Left lung (tissue), 4 donors: ENCODE measurements at regions not wholly inside any gene's neighbourhood (a gene's known extent, or its start where the extent isn't known, plus 50 kb on each side); places are given as distances from the start of the nearest gene placed in this dataset.

Experiments used
- ATAC-seq: fragments of 200-7000 bp; cut with Tn5 transposase; one replicate; pipeline ENCODE4 v1.9.1; 2020; ENCODE audit warnings: moderate library complexity
- DNase-seq, 4 donors: peaks; one replicate each; pipeline ENCODE4 v3.0.0-alpha.2; 2013 to 2020
- H3K27ac ChIP-seq, 2 donors: fragments of 200-600 bp; sonication (generic) in 1 of 2; one replicate each; pipeline versions ENCODE4 v1.5.0 to v1.8.0; 2020 to 2021
- H3K27me3 ChIP-seq, 2 donors: fragments of 200-600 bp; sonication (generic) in 1 of 2; one replicate each; pipeline versions ENCODE4 v1.5.0 to v1.8.0; 2020 to 2021
- H3K36me3 ChIP-seq, 2 donors: fragments of 200-600 bp; sonication (generic) in 1 of 2; one replicate each; pipeline versions ENCODE4 v1.5.0 to v1.8.0; 2020 to 2021
- H3K4me1 ChIP-seq, 2 donors: fragments of 200-600 bp; one replicate each; pipeline ENCODE4 v1.8.0; 2021
- H3K4me3 ChIP-seq, 2 donors: fragments of 200-600 bp; sonication (generic) in 1 of 2; one replicate each; pipeline versions ENCODE4 v1.5.0 to v1.8.0; 2020 to 2021; ENCODE audit warnings: mild to moderate bottlenecking in 1 of 2
- H3K9me3 ChIP-seq, 2 donors: fragments of 200-600 bp; sonication (generic) in 1 of 2; one replicate each; pipeline versions ENCODE4 v1.5.0 to v1.8.0; 2020 to 2021
- intact Hi-C, 2 donors: fragments of 100-400 bp; cut with DNase I; formaldehyde crosslinking; loops; one replicate each; pipeline versions ENCODE4 v1.11.2 to v1.14.2; 2022
- TF ChIP-seq, protein P1 (sequence below), 2 donors: fragments of 200-600 bp; sonication (generic) in 1 of 2; IDR thresholded peaks; one replicate each; pipeline versions ENCODE4 v1.5.0 to v1.8.0; 2021; ENCODE audit warnings: antibody characterized with exemption in 2 of 2
- donor health status: DM: no; HTN: yes; CAD: no.
- donor health status: DM: no; HTN: no; CAD: no.

GRCh38 chr2:180461761-180462160 lies 454.7 kb upstream of the CWC22 start:
- no peak for ATAC-seq
- H3K4me3 ChIP-seq: no peak overlapping the region
- H3K27ac ChIP-seq: no peak overlapping the region
- TF ChIP-seq, protein P1, sequence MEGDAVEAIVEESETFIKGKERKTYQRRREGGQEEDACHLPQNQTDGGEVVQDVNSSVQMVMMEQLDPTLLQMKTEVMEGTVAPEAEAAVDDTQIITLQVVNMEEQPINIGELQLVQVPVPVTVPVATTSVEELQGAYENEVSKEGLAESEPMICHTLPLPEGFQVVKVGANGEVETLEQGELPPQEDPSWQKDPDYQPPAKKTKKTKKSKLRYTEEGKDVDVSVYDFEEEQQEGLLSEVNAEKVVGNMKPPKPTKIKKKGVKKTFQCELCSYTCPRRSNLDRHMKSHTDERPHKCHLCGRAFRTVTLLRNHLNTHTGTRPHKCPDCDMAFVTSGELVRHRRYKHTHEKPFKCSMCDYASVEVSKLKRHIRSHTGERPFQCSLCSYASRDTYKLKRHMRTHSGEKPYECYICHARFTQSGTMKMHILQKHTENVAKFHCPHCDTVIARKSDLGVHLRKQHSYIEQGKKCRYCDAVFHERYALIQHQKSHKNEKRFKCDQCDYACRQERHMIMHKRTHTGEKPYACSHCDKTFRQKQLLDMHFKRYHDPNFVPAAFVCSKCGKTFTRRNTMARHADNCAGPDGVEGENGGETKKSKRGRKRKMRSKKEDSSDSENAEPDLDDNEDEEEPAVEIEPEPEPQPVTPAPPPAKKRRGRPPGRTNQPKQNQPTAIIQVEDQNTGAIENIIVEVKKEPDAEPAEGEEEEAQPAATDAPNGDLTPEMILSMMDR (IDR thresholded peaks at IDR 0.05): no peak
- H3K4me1 ChIP-seq: no peaks in the 10 kb centered on the region
- no peaks in the 10 kb centered on the region for H3K9me3 ChIP-seq
- DNase-seq: no peak
- H3K36me3 ChIP-seq: no peaks in the 10 kb centered on the region
- H3K27me3 ChIP-seq: no peaks in the 10 kb centered on the region
- intact Hi-C loops: no loop called here

- Histone ChIP-seq H3K4me1 (no peaks in the 10 kb centered on the region), H3K27me3 (no peaks in the 10 kb centered on the region), H3K9me3 (peaks cover 0 to 1% of the 10 kb centered on the region in 2 donors), H3K27ac (no peak overlapping the region), H3K4me3 (no peak overlapping the region), H3K36me3 (no peaks in the 10 kb centered on the region)
- TF ChIP-seq, protein P1 (IDR thresholded peaks at IDR 0.05): no peak
- ATAC-seq (no peak), DNase-seq (no peak)
- intact Hi-C loops: no loop called here
These were observed 449.7 kb upstream of the CWC22 start for GRCh38 chr2:180456801-180457200.

DNA sequence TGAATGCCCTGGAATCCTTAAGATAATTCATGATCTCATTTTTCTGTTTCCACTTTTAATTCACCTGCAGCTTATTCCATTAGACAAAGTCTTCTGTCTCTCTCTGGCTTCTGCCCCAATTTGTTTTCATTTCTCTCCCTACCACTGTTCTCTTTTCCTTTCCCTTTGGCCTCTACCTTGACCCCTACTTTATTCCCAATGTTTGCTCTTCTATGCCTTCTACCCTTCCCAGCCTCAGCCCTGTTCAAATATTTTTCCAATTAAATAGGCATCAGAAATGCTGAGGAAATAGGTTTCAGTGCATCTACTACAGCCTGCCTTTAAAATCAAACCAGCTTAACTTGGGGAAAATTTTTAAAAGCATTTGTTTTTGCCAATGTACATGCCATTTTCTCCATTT lies 443.7 kb upstream of the CWC22 start:
- Histone ChIP-seq H3K4me3 (no peak overlapping the region), H3K27me3 (no peaks in the 10 kb centered on the region), H3K4me1 (no peaks in the 10 kb centered on the region), H3K27ac (no peak overlapping the region), H3K9me3 (peaks cover 0 to 1% of the 10 kb centered on the region in 2 donors), H3K36me3 (no peaks in the 10 kb centered on the region)
- no peak for ATAC-seq
- no peak for DNase-seq
- TF ChIP-seq, protein P1 (IDR thresholded peaks at IDR 0.05): no peak
- intact Hi-C loops: no loop called here

GRCh38 chr2:180449171-180449915 lies 442.2 kb upstream of the CWC22 start:
- no peak for ATAC-seq
- no peak for DNase-seq
- peaks cover 0 to 1% of the 10 kb centered on the region in 2 donors for H3K9me3 ChIP-seq

DNA sequence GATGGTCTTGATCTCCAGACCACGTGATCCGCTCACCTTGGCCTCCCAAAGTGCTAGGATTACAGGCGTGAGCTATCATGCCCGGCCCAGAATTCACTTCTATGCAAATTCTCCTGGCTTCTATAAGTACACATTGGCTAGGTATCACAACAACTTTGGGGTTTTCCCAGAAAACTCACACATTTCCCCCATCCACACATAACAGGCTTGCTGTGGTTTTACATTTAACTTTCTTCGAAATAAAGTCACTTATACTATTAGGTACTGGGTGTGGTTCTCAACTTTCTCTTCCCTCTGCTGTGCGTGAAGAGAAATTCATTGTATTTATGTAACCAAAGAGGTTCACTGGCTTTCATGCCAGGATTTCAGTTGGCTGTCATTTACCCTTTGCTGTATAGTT lies 439.4 kb upstream of the CWC22 start:
- Histone ChIP-seq H3K9me3 (peaks cover 0 to 2% of the 10 kb centered on the region in 2 donors), H3K4me1 (no peaks in the 10 kb centered on the region), H3K36me3 (no peaks in the 10 kb centered on the region), H3K27ac (no peak overlapping the region), H3K4me3 (no peak overlapping the region), H3K27me3 (no peaks in the 10 kb centered on the region)
- intact Hi-C loops: no loop called here
- DNase-seq: no peak
- TF ChIP-seq, protein P1 (IDR thresholded peaks at IDR 0.05): no peak
- no peak for ATAC-seq

More at GRCh38 chr2:180449171-180449915, 442.2 kb upstream of the CWC22 start:
- Histone ChIP-seq H3K27me3 (no peaks in the 10 kb centered on the region), H3K27ac (no peak overlapping the region), H3K36me3 (no peaks in the 10 kb centered on the region), H3K4me1 (no peaks in the 10 kb centered on the region), H3K4me3 (no peak overlapping the region)
- TF ChIP-seq, protein P1 (IDR thresholded peaks at IDR 0.05): no peak
- intact Hi-C loops: no loop called here
